K562 (cell line): ENCODE measurements at regions not wholly inside any gene's neighbourhood (a gene's known extent, or its start where the extent isn't known, plus 50 kb on each side); places are given as distances from the start of the nearest gene placed in this dataset.

Experiments
- ATAC-seq: fragments of 200-7000 bp; cut with Tn5 transposase; 3 replicates; pipeline ENCODE4 v1.9.1; 2020; ENCODE audit warnings: moderate library complexity
- BruUV-seq: library from RNA; stranded (reverse); fragments of 400-500 nt; replicated peaks from 2 replicates; lab custom pipeline; 2021; lab: Mats Ljungman, UMichigan
- CTCF ChIA-PET: fragments of 300-600 bp; formaldehyde crosslinking; extraction: SDS; loops from one replicate; lab custom pipeline; 2021; ENCODE audit warnings: low intra/inter-chr PET ratio; lab: Yijun Ruan, JAX
- POLR2A ChIA-PET: fragments of 300-600, 350-650 bp; sonication (Branson Sonifier 250); formaldehyde crosslinking; extraction: SDS; loops from one replicate; lab custom pipeline; 2021; ENCODE audit warnings: antibody characterized with exemption, inconsistent platforms; lab: Yijun Ruan, JAX
- DNase-seq, 4 experiments: peaks; one replicate each; pipeline versions ENCODE4 v3.0.0 to v3.0.0-alpha.2; 2011 to 2018; ENCODE audit warnings: low spot score in 3 of 4, mixed read lengths in 3 of 4; ENCODE audit errors: extremely low read depth in 1 of 4
- FAIRE-seq: peaks from 2 replicates; lab custom pipeline; 2011; peaks lifted over from hg19 to GRCh38; lab: Jason Lieb, UNC
- H2AFZ ChIP-seq: 2 replicates; pipeline ENCODE4 v1.6.0; 2011; ENCODE audit warnings: low read depth, low read length, control low read depth, inconsistent platforms
- H3K27ac ChIP-seq: fragments of 200-600 bp; 3 replicates; pipeline ENCODE4 v1.8.0; 2011; ENCODE audit warnings: low read depth, mild to moderate bottlenecking, control low read depth, inconsistent platforms, low read length, moderate library complexity, mixed read lengths; ENCODE audit errors: extremely low read depth
- H3K27me3 ChIP-seq, 2 experiments: fragments of 300-600 bp in 1 of 2; 2 replicates in 1 of 2; 3 replicates in 1 of 2; pipeline versions ENCODE4 v1.6.0 to v1.8.0; 2011; ENCODE audit warnings: inconsistent platforms in 2 of 2, low read length in 2 of 2, mild to moderate bottlenecking in 1 of 2, mixed read lengths in 1 of 2, moderate library complexity in 1 of 2; ENCODE audit not compliant: control insufficient read depth in 2 of 2, insufficient read depth in 2 of 2
- H3K36me3 ChIP-seq: fragments of 300-600 bp; 3 replicates; pipeline ENCODE4 v1.8.0; 2011; ENCODE audit warnings: mild to moderate bottlenecking, low read length, inconsistent platforms; ENCODE audit not compliant: control insufficient read depth, insufficient read depth
- H3K4me1 ChIP-seq, 2 experiments: fragments of 200-600 bp in 1 of 2; replicated peaks in 1 of 2; 2 replicates in 1 of 2; 3 replicates in 1 of 2; pipeline versions ENCODE4 v1.5.1 to v1.8.0; 2011; ENCODE audit warnings: inconsistent platforms in 2 of 2, low read length in 2 of 2, mild to moderate bottlenecking in 1 of 2, mixed read lengths in 1 of 2, moderate library complexity in 1 of 2; ENCODE audit not compliant: control insufficient read depth in 2 of 2, insufficient read depth in 2 of 2
- H3K4me2 ChIP-seq: 2 replicates; pipeline ENCODE4 v1.6.1; 2011; ENCODE audit warnings: low read length, control low read depth, inconsistent platforms, mixed read lengths; ENCODE audit not compliant: insufficient read depth
- H3K4me3 ChIP-seq: fragments of 200-600 bp; sonication (generic), shearing (Covaris generic); 2 replicates; pipeline ENCODE4 v1.5.1; 2016; ENCODE audit warnings: control low read depth, inconsistent platforms
- H3K79me2 ChIP-seq: fragments of 200-600 bp; 3 replicates; pipeline ENCODE4 v1.8.0; 2011; ENCODE audit warnings: low read length, inconsistent platforms; ENCODE audit not compliant: control insufficient read depth, insufficient read depth
- H3K9ac ChIP-seq, 2 experiments: 2 replicates each; pipeline versions ENCODE4 v1.6.0 to v1.6.1; 2011; ENCODE audit warnings: low read depth in 2 of 2, low read length in 2 of 2, control low read depth in 1 of 2, inconsistent platforms in 1 of 2, mild to moderate bottlenecking in 1 of 2, mixed read lengths in 1 of 2; ENCODE audit not compliant: insufficient read depth in 1 of 2
- H3K9me1 ChIP-seq: one replicate; pipeline ENCODE4 v1.6.0; 2011; ENCODE audit warnings: inconsistent platforms, mild to moderate bottlenecking, low read length, moderate library complexity; ENCODE audit not compliant: control insufficient read depth, insufficient read depth
- H3K9me3 ChIP-seq: replicated peaks from 2 replicates; pipeline ENCODE4 v1.5.1; 2011; ENCODE audit warnings: low read depth, low read length, inconsistent platforms; ENCODE audit not compliant: control insufficient read depth, insufficient read depth
- H4K20me1 ChIP-seq: replicated peaks from 2 replicates; pipeline ENCODE4 v1.6.1; 2011; ENCODE audit warnings: low read length, inconsistent platforms, mixed read lengths; ENCODE audit not compliant: control insufficient read depth, insufficient read depth
- BCOR ChIP-seq: fragments of 450-650 bp; IDR thresholded peaks from 2 replicates; pipeline ENCODE4 v1.6.1; 2016
- BRCA1 ChIP-seq, 2 experiments: fragments of 450-650 bp in 1 of 2; sonication (generic) in 1 of 2; formaldehyde crosslinking in 1 of 2; IDR thresholded peaks; 2 replicates each; pipeline versions ENCODE4 v1.5.0 to v1.6.1; 2017 to 2020; ENCODE audit warnings: mild to moderate bottlenecking in 1 of 2, missing genetic modification reagents in 1 of 2
- EP400 ChIP-seq: fragments of 450-650 bp; IDR thresholded peaks from 2 replicates; pipeline ENCODE4 v1.6.1; 2017; ENCODE audit warnings: antibody characterized with exemption, mild to moderate bottlenecking, moderate library complexity
- HNRNPH1 ChIP-seq: fragments of 200-400 bp; formaldehyde crosslinking; optimal IDR thresholded peaks from 2 replicates; pipeline ENCODE3; 2017; ENCODE audit warnings: low read depth, mild to moderate bottlenecking, low read length, moderate library complexity
- LARP7 ChIP-seq: fragments of 450-650 bp; IDR thresholded peaks from 2 replicates; pipeline ENCODE4 v1.6.1; 2016
- NR1H2 ChIP-seq: sonication (generic); formaldehyde crosslinking; IDR thresholded peaks from 2 replicates; pipeline ENCODE4 v1.4.0; 2020; ENCODE audit warnings: mild to moderate bottlenecking, missing genetic modification reagents
- NR2C1 ChIP-seq, 2 experiments: fragments of 450-650 bp; IDR thresholded peaks; 2 replicates each; pipeline ENCODE4 v1.6.1; 2017; ENCODE audit warnings: mild to moderate bottlenecking in 2 of 2, antibody characterized with exemption in 1 of 2, inconsistent platforms in 1 of 2, missing compliant biosample characterization in 1 of 2, missing genetic modification characterization in 1 of 2
- ZC3H11A ChIP-seq: IDR thresholded peaks from 2 replicates; pipeline ENCODE4 v1.6.1; 2012; ENCODE audit warnings: low read depth, low read length, improper control_type of control experiment
- ZNF583 ChIP-seq: fragments of 250-450 bp; sonication (Bioruptor Pico); IDR thresholded peaks from 2 replicates; pipeline ENCODE4 v1.4.0; 2020
- WGBS: fragments of 100-300 bp; shearing (Covaris generic); methylation state at CpG from one replicate; pipeline ENCODE4 v1.1.6; 2016; ENCODE audit warnings: low coverage, mixed read lengths; ENCODE audit not compliant: insufficient coverage; ENCODE audit errors: missing lambda C conversion rate; 5-methylcytosine and 5-hydroxymethylcytosine counted together
- in situ Hi-C: fragments of 300-500 bp; cut with MboI; formaldehyde crosslinking; loops from 4 replicates; pipeline ENCODE4 v1.15.0; 2018; ENCODE audit warnings: inconsistent platforms, mixed read lengths
- intact Hi-C: fragments of 100-400 bp; cut with micrococcal nuclease; formaldehyde crosslinking; loops from 2 replicates; pipeline ENCODE4 v1.14.2; 2022
- TF ChIP-seq, protein P1 (sequence below), 3 experiments: IDR thresholded peaks in 2 of 3; conservative IDR thresholded peaks in 1 of 3; 2 replicates each; pipeline ENCODE4 v1.5.1; 2011 to 2012; ENCODE audit warnings: low read length in 3 of 3, mild to moderate bottlenecking in 3 of 3, control low read depth in 2 of 3, improper control_type of control experiment in 1 of 3, inconsistent platforms in 1 of 3, low read depth in 1 of 3, mixed read lengths in 1 of 3, moderate library complexity in 1 of 3; ENCODE audit not compliant: insufficient read depth in 2 of 3
- TF ChIP-seq, protein P2 (sequence below), 2 experiments: fragments of 450-650 bp; IDR thresholded peaks; 2 replicates each; pipeline ENCODE4 v1.6.1; 2016
- TF ChIP-seq, protein P3 (sequence below): sonication (generic); formaldehyde crosslinking; IDR thresholded peaks from 2 replicates; pipeline ENCODE4 v1.8.1; 2022; ENCODE audit warnings: missing genetic modification reagents

DNA sequence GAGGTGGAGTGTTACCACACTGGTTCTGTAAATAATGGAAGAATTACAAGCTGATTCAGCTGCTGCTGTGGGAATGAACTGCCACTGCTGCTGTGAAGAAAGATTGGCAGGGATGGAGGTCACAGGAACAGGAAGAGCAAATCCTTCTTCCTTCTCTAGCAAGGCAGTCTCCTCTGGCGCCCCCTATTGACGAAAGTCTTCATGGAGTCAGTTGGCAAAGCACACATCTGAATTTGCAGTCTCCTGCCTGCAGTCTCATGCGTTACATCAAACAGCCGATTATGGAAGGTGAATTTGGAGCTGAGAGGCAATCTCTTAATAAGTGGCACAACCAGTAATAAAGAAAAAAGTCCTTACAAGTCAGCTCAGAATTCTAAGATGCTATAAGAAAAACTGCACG is 106.0 kb upstream of the TMTC1 start:
- peak in 2 of 4 experiments; percentile 7 to 30 for DNase-seq
- H3K79me2 ChIP-seq, result no peaks in the 10 kb centered on the region
- intact Hi-C loops, result no loop called here
- POLR2A ChIA-PET, result no interaction called here
- H3K36me3 ChIP-seq, result no peaks in the 10 kb centered on the region
- H4K20me1 ChIP-seq, result no peaks in the 10 kb centered on the region
- no peak overlapping the region for H3K9ac ChIP-seq
- WGBS, result 0% methylated on average over 5 of the region's 5 CpGs
- no peak for TF ChIP-seq BRCA1 (IDR thresholded peaks at IDR 0.05)
- no peak for TF ChIP-seq BRCA1 (CRISPR knock-in tag; IDR thresholded peaks at IDR 0.05)
- no peak for TF ChIP-seq ZNF583 (CRISPR knock-in tag)
- TF ChIP-seq, protein P1, sequence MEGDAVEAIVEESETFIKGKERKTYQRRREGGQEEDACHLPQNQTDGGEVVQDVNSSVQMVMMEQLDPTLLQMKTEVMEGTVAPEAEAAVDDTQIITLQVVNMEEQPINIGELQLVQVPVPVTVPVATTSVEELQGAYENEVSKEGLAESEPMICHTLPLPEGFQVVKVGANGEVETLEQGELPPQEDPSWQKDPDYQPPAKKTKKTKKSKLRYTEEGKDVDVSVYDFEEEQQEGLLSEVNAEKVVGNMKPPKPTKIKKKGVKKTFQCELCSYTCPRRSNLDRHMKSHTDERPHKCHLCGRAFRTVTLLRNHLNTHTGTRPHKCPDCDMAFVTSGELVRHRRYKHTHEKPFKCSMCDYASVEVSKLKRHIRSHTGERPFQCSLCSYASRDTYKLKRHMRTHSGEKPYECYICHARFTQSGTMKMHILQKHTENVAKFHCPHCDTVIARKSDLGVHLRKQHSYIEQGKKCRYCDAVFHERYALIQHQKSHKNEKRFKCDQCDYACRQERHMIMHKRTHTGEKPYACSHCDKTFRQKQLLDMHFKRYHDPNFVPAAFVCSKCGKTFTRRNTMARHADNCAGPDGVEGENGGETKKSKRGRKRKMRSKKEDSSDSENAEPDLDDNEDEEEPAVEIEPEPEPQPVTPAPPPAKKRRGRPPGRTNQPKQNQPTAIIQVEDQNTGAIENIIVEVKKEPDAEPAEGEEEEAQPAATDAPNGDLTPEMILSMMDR (IDR thresholded peaks at IDR 0.05 in 2 of 3, conservative IDR thresholded peaks at IDR 0.05 in 1 of 3; ENCODE audit: insufficient read depth in 2 of 3, low read depth in 1 of 3, low read length in 3 of 3), result peak; percentile 14 to 40 (median 15); a peak in 2 of 6 replicates
- TF ChIP-seq, all 486 proteins: peak for 1
- H2AFZ ChIP-seq, result no peak overlapping the region
- H3K4me2 ChIP-seq, result no peak overlapping the region
- FAIRE-seq (no peak), ATAC-seq (no peak)
- H3K4me3 ChIP-seq, result no peak overlapping the region
- H3K27me3 ChIP-seq, result no peaks in the 10 kb centered on the region
- no peaks in the 10 kb centered on the region; the same call in 1 of the 2 replicates for H3K9me3 ChIP-seq
- no TSS peak for BruUV-seq
- no peaks in the 10 kb centered on the region for H3K4me1 ChIP-seq
- in situ Hi-C loops, result no loop called here
- H3K9me1 ChIP-seq, result no peaks in the 10 kb centered on the region
- H3K27ac ChIP-seq, result no peak overlapping the region
- CTCF ChIA-PET, result no interaction called here

DNA sequence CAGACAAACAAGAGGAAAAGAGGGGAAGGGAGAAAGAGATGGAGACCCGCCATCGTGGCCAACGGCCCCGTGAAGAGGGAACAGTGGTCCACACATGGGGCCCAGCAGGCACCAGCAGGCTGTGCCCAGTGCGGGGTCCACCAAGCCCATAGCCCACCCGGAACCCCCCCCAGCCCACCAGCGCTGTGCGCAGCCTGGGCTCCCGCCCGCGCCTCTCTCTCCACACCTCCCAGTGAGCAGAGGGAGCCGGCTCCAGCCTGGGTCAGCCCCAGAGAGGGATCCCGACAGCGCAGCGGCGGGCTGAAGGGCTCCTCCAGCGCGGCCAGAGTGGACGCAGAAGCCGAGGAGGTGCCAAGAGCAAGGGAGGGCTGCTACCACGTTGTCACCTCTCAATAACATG is 105.0 kb upstream of the TMTC1 start:
- Histone ChIP-seq H3K27me3 (no peaks in the 10 kb centered on the region), H4K20me1 (no peaks in the 10 kb centered on the region), H3K4me2 (no peak overlapping the region), H3K9ac (no peak overlapping the region), H3K4me3 (no peak overlapping the region), H3K4me1 (no peaks in the 10 kb centered on the region), H2AFZ (no peak overlapping the region), H3K36me3 (no peaks in the 10 kb centered on the region), H3K9me3 (no peaks in the 10 kb centered on the region; the same call in 1 of the 2 replicates), H3K27ac (no peak overlapping the region), H3K79me2 (no peaks in the 10 kb centered on the region), H3K9me1 (no peaks in the 10 kb centered on the region)
- in situ Hi-C loops, result no loop called here
- POLR2A ChIA-PET, result interaction anchor here (0.6 kb wide), 1 partner anchor 18 kb away, joined by 3 read pairs; no protein-coding TSS in a partner anchor
- CTCF ChIA-PET, result no interaction called here
- ATAC-seq (no peak), FAIRE-seq (no peak), DNase-seq (no peak)
- intact Hi-C loops, result no loop called here
- 0% methylated on average over 9 of the region's 21 CpGs for WGBS
- no TSS peak for BruUV-seq
- no peak for TF ChIP-seq BCOR
- no peak for TF ChIP-seq NR2C1 (IDR thresholded peaks at IDR 0.05)
- no peak for TF ChIP-seq NR2C1 (tag; IDR thresholded peaks at IDR 0.05)
- TF ChIP-seq ZC3H11A, result no peak
- TF ChIP-seq, protein P2, sequence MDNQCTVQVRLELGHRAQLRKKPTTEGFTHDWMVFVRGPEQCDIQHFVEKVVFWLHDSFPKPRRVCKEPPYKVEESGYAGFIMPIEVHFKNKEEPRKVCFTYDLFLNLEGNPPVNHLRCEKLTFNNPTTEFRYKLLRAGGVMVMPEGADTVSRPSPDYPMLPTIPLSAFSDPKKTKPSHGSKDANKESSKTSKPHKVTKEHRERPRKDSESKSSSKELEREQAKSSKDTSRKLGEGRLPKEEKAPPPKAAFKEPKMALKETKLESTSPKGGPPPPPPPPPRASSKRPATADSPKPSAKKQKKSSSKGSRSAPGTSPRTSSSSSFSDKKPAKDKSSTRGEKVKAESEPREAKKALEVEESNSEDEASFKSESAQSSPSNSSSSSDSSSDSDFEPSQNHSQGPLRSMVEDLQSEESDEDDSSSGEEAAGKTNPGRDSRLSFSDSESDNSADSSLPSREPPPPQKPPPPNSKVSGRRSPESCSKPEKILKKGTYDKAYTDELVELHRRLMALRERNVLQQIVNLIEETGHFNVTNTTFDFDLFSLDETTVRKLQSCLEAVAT (IDR thresholded peaks at IDR 0.05), result no peak
- TF ChIP-seq EP400, result no peak
- TF ChIP-seq, protein P3, sequence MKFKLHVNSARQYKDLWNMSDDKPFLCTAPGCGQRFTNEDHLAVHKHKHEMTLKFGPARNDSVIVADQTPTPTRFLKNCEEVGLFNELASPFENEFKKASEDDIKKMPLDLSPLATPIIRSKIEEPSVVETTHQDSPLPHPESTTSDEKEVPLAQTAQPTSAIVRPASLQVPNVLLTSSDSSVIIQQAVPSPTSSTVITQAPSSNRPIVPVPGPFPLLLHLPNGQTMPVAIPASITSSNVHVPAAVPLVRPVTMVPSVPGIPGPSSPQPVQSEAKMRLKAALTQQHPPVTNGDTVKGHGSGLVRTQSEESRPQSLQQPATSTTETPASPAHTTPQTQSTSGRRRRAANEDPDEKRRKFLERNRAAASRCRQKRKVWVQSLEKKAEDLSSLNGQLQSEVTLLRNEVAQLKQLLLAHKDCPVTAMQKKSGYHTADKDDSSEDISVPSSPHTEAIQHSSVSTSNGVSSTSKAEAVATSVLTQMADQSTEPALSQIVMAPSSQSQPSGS, result no peak
- no peak for TF ChIP-seq LARP7
- TF ChIP-seq NR1H2 (CRISPR knock-in tag), result no peak
- no peak for TF ChIP-seq HNRNPH1
